Spleen (tissue), 11 donors: ENCODE measurements at regions not wholly inside any gene's neighbourhood (a gene's known extent, or its start where the extent isn't known, plus 50 kb on each side); places are given as distances from the start of the nearest gene placed in this dataset.
"Not testable (repeated sequence)": the region's sequence is repeated elsewhere in the genome, so short reads cannot be mapped to it uniquely, and the experiment has no call there.

Experiments
- DNase-seq: peaks from one replicate; pipeline ENCODE4 v3.0.0-alpha.2; 2020
- H3K27ac ChIP-seq, 8 donors: fragments of 200-600 bp; sonication (generic) in 7 of 8; 1 replicate in 4 of 8; 2 replicates in 4 of 8; pipeline versions ENCODE4 v1.5.0 to v1.8.0; 2016 to 2021; ENCODE audit warnings: inconsistent platforms in 4 of 8, mild to moderate bottlenecking in 4 of 8, moderate library complexity in 1 of 8
- H3K27me3 ChIP-seq, 7 donors: fragments of 200-600 bp; sonication (generic) in 6 of 7; replicated peaks in 1 of 7; 1 replicate in 4 of 7; 2 replicates in 3 of 7; pipeline versions ENCODE4 v1.5.0 to v1.8.0; 2016 to 2021; ENCODE audit warnings: inconsistent platforms in 3 of 7, mild to moderate bottlenecking in 1 of 7
- H3K36me3 ChIP-seq, 6 donors: fragments of 200-600 bp; sonication (generic) in 5 of 6; 1 replicate in 4 of 6; 2 replicates in 2 of 6; pipeline versions ENCODE4 v1.5.0 to v1.8.0; 2016 to 2021; ENCODE audit warnings: inconsistent platforms in 2 of 6
- H3K4me1 ChIP-seq, 6 donors: fragments of 200-600 bp; sonication (generic) in 5 of 6; 1 replicate in 3 of 6; 2 replicates in 3 of 6; pipeline versions ENCODE4 v1.5.0 to v1.8.0; 2016 to 2021; ENCODE audit warnings: inconsistent platforms in 3 of 6
- H3K4me3 ChIP-seq, 8 donors: fragments of 200-600 bp; sonication (generic) in 7 of 8; 1 replicate in 4 of 8; 2 replicates in 4 of 8; pipeline versions ENCODE4 v1.5.0 to v1.8.0; 2016 to 2021; ENCODE audit warnings: inconsistent platforms in 4 of 8, mild to moderate bottlenecking in 4 of 8, moderate library complexity in 2 of 8
- H3K9me3 ChIP-seq, 8 donors: fragments of 200-600 bp; sonication (generic) in 7 of 8; 1 replicate in 4 of 8; 2 replicates in 4 of 8; pipeline versions ENCODE4 v1.5.0 to v1.8.0; 2016 to 2021; ENCODE audit warnings: inconsistent platforms in 4 of 8
- POLR2A ChIP-seq, 3 donors: fragments of 450-650 bp; IDR thresholded peaks; one replicate each; pipeline ENCODE4 v1.5.1; 2017; ENCODE audit warnings: antibody characterized with exemption in 3 of 3, mild to moderate bottlenecking in 1 of 3
- POLR2AphosphoS5 ChIP-seq, 3 donors: sonication (generic); formaldehyde crosslinking; IDR thresholded peaks; one replicate each; pipeline ENCODE4 v1.5.1; 2017; ENCODE audit warnings: antibody characterized with exemption in 3 of 3
- WGBS, 5 donors: extraction: QIAGEN DNeasy Blood & Tissue Kit in 3 of 5; methylation state at CpG; one replicate each; pipeline versions ENCODE4 v1.1.5 to v1.1.7; 2013 to 2018; 5-methylcytosine and 5-hydroxymethylcytosine counted together
- intact Hi-C: fragments of 100-400 bp; cut with DNase I; formaldehyde crosslinking; loops from one replicate; pipeline ENCODE4 v1.15.0; 2023; ENCODE audit warnings: low total_unique reads
- TF ChIP-seq, protein P1 (sequence below), 11 experiments: fragments of 200-600 bp in 7 of 11; fragments of 450-650 bp in 4 of 11; sonication (generic) in 4 of 11; IDR thresholded peaks in 8 of 11; conservative IDR thresholded peaks in 3 of 11; 1 replicate in 7 of 11; 2 replicates in 4 of 11; pipeline versions ENCODE4 v1.4.0 to v1.8.0; 2016 to 2021; ENCODE audit warnings: antibody characterized with exemption in 11 of 11, inconsistent platforms in 4 of 11, mild to moderate bottlenecking in 1 of 11
- donor health status: healthy with polysubstance abuse.
- donor health status: DM: no; HTN: no; CAD: no; lungs with moderate emphysema.
- donor health status: DM: no; HTN: no; CAD: no.
- donor health status: Bipolar disorder and iron deficiency.
- donor health status: healthy.
- donor health status: DM: no; HTN: no; CAD: no.
- donor health status: DM: yes; HTN: yes; CAD: no.

GRCh38 chr9:106019702-106020101, 325.4 kb downstream of the TMEM38B start:
- Histone ChIP-seq H3K4me3 (no peak overlapping the region), H3K27me3 (no peaks in the 10 kb centered on the region), H3K27ac (no peak overlapping the region), H3K36me3 (no peaks in the 10 kb centered on the region), H3K4me1 (no peaks in the 10 kb centered on the region), H3K9me3 (no peaks in the 10 kb centered on the region)
- intact Hi-C loops = no loop called here
- 79 to 94% (median 89%) methylated on average over 5 of the region's 5 CpGs for WGBS, 5 donors
- TF ChIP-seq POLR2A (IDR thresholded peaks at IDR 0.05) (no peak), POLR2AphosphoS5 (IDR thresholded peaks at IDR 0.05) (no peak)
- TF ChIP-seq, protein P1, sequence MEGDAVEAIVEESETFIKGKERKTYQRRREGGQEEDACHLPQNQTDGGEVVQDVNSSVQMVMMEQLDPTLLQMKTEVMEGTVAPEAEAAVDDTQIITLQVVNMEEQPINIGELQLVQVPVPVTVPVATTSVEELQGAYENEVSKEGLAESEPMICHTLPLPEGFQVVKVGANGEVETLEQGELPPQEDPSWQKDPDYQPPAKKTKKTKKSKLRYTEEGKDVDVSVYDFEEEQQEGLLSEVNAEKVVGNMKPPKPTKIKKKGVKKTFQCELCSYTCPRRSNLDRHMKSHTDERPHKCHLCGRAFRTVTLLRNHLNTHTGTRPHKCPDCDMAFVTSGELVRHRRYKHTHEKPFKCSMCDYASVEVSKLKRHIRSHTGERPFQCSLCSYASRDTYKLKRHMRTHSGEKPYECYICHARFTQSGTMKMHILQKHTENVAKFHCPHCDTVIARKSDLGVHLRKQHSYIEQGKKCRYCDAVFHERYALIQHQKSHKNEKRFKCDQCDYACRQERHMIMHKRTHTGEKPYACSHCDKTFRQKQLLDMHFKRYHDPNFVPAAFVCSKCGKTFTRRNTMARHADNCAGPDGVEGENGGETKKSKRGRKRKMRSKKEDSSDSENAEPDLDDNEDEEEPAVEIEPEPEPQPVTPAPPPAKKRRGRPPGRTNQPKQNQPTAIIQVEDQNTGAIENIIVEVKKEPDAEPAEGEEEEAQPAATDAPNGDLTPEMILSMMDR (IDR thresholded peaks at IDR 0.05 in 8 of 11, conservative IDR thresholded peaks at IDR 0.05 in 3 of 11) = no peak
- no peak for DNase-seq

- no peak overlapping the region for H3K27ac ChIP-seq
- DNase-seq = no peak
- TF ChIP-seq POLR2AphosphoS5 (IDR thresholded peaks at IDR 0.05) (no peak), POLR2A (IDR thresholded peaks at IDR 0.05) (no peak)
- TF ChIP-seq, protein P1 (IDR thresholded peaks at IDR 0.05 in 8 of 11, conservative IDR thresholded peaks at IDR 0.05 in 3 of 11) = no peak
- intact Hi-C loops = no loop called here
- no peaks in the 10 kb centered on the region for H3K4me1 ChIP-seq
- no peaks in the 10 kb centered on the region for H3K9me3 ChIP-seq
- WGBS, 5 donors = 94 to 100% (median 98%) methylated on average over 2 of the region's 2 CpGs
- no peak overlapping the region for H3K4me3 ChIP-seq
- no peaks in the 10 kb centered on the region for H3K36me3 ChIP-seq
- no peaks in the 10 kb centered on the region for H3K27me3 ChIP-seq
Measured at GRCh38 chr9:106020186-106020585, 325.8 kb downstream of the TMEM38B start.

GRCh38 chr9:106023455-106023854, 329.1 kb downstream of the TMEM38B start:
- no peaks in the 10 kb centered on the region for H3K36me3 ChIP-seq
- H3K4me3 ChIP-seq = no peak overlapping the region
- no peak for DNase-seq
- TF ChIP-seq, protein P1 (IDR thresholded peaks at IDR 0.05 in 8 of 11, conservative IDR thresholded peaks at IDR 0.05 in 3 of 11) = no peak
- no peaks in the 10 kb centered on the region for H3K9me3 ChIP-seq
- no peaks in the 10 kb centered on the region for H3K27me3 ChIP-seq
- no peak overlapping the region for H3K27ac ChIP-seq
- WGBS, 5 donors = 59 to 77% (median 73%) methylated on average over 2 of the region's 2 CpGs
- intact Hi-C loops = no loop called here
- H3K4me1 ChIP-seq = no peaks in the 10 kb centered on the region

- no peak for DNase-seq
- Histone ChIP-seq H3K36me3 (no peaks in the 10 kb centered on the region), H3K4me3 (no peak overlapping the region), H3K4me1 (no peaks in the 10 kb centered on the region), H3K9me3 (peaks cover 0 to 11% (median 3%) of the 10 kb centered on the region in 8 donors), H3K27ac (no peak overlapping the region), H3K27me3 (no peaks in the 10 kb centered on the region)
- TF ChIP-seq POLR2A (IDR thresholded peaks at IDR 0.05) (no peak), POLR2AphosphoS5 (IDR thresholded peaks at IDR 0.05) (no peak)
- TF ChIP-seq, protein P1 (IDR thresholded peaks at IDR 0.05 in 8 of 11, conservative IDR thresholded peaks at IDR 0.05 in 3 of 11) = no peak
- 64 to 79% (median 75%) methylated on average over 4 of the region's 4 CpGs for WGBS, 5 donors
- intact Hi-C loops = no loop called here
Measured at GRCh38 chr9:106025453-106025852, 331.1 kb downstream of the TMEM38B start.

- DNase-seq, intact Hi-C loops, H3K4me1 ChIP-seq, H3K27me3 ChIP-seq, H3K4me3 ChIP-seq, H3K36me3 ChIP-seq, H3K27ac ChIP-seq: not testable (repeated sequence)
- H3K9me3 ChIP-seq = peaks cover 0 to 17% (median 4%) of the 10 kb centered on the region in 8 donors
- 82 to 90% (median 87%) methylated on average over 3 of the region's 3 CpGs for WGBS, 5 donors
Measured at GRCh38 chr9:106030146-106030545, 335.8 kb downstream of the TMEM38B start.
